GM19239 (cell line): ENCODE measurements at regions not wholly inside any gene's neighbourhood (a gene's known extent, or its start where the extent isn't known, plus 50 kb on each side); places are given as distances from the start of the nearest gene placed in this dataset.

Source experiments
- DNase-seq: peaks from one replicate; pipeline ENCODE4 v3.0.0; 2011; ENCODE audit warnings: low spot score; ENCODE audit not compliant: insufficient read length
- FAIRE-seq: peaks from 2 replicates; lab custom pipeline; 2011; peaks lifted over from hg19 to GRCh38; lab: Jason Lieb, UNC

DNA sequence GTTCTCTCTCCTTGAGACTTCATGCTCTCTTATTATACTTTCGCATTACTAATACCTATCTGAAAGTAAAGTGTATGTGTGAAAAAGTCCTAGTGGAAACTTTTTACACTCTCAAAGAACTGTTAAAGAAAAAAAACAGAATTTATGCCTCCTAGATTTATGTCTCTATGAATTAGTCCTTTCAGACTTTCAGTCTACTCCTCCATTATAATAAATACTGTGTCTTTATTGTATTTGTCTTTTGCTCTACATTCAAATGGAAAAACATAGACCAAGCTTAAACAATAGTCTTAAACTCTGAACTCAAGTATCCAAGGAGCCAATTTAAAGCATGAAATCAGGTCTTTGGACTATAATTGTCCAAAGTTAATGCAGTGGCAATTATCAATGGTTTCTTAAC, 1449.0 kb downstream of the PLA2G4A start:
- no peak for DNase-seq
- FAIRE-seq = no peak

DNA sequence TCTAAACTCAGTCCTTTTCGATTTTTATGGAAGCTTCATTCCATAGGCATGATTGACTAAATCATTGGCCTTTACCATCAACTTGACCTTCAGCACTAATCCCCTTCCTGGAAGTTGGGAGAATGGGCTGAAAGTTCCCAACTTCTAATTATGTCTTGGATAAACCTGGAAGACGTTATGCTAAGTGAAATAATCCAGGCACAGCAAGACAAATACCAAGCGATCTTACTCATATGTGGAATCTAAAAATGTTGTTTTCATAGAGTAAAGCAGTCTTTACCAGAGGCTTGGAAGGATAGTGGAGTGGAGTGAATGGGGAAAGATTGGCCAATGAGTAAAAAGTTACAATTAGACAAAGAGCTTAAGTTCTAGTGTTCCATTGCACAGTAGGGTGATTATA, 1453.2 kb downstream of the PLA2G4A start:
- no peak for FAIRE-seq
- DNase-seq = no peak

DNA sequence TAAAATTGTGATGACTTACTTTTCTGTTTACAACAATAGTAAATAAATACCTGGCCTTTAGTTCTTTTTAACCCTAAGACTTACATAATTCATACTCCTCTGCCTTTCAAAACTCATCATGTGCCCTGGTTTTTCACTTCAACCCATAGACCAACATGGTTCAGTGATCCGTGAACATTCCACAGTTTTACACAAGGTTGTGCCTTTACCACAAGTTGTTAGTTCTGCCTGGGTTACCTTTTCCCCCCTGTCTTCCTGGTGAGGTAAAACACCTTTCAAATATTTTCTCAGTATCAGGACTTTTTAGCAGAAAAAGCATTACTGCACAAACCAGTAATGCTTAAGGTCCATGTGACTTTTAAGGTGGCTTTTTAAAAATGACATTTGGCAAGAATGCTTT, 1466.4 kb downstream of the PLA2G4A start:
- FAIRE-seq (no peak), DNase-seq (no peak)

DNA sequence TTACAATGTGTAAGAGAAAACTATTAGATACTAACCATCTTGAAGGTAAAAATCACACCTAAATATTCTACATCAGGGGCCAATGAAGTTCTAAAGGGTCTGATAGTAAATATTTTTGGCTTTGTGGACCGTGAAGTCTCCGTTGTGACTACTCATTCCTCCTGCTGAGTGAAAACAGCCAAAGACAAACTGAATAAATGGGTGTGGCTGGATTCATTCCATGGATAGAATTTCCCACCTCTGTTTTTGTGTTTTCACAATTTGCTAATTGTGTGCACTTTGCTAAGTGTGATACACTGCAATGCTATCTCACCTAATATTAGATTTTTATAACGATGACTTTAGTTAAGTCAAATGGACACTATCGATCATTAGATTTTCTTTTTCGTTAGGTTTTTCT, 1474.0 kb downstream of the PLA2G4A start:
- DNase-seq (no peak), FAIRE-seq (no peak)

DNA sequence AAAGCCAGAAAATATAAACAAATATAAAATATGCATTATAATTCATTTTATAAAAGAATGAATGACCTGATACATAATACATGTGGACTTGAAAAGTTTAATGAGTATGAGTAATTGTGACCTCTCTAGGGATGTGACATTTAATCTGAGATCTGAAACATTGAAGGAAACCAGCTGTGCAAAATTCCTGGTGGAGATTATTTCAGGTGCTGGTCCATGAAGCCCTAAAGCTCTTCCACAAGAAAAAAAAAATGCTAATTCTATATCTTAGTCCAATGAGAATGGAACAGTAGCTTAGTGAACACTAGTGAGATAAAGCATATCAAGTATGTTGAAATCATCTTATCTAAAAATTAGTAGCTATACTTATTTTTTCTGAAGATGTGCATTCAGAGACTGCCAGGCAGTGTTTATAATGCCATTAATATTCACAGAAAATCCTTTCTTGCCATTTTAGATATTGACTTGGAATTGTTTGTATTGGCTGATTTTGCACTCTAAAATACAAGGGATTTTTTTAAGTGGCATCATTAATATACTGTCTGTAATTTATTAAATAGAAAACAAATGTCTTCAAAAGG, 1485.9 kb downstream of the PLA2G4A start:
- DNase-seq = no peak
- FAIRE-seq = no peak

DNA sequence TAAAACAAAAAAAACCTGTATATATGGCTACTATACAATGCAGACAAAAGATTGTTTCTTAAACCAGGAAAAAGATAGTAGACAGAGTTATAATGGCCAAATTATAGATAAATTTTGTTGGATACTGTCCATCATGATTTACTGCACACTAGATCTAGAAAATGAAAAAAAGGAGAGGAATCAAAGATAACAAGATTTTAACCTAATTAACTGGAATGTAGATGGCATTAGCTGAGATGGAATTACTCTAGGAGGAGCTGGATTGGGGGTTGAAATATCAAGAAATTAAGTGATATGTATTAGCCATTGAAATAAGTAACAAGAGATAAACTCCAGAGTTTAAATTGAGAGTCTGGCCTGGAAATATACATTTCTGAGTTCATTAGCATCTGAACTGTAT, 1489.1 kb downstream of the PLA2G4A start:
- DNase-seq (no peak), FAIRE-seq (no peak)

DNA sequence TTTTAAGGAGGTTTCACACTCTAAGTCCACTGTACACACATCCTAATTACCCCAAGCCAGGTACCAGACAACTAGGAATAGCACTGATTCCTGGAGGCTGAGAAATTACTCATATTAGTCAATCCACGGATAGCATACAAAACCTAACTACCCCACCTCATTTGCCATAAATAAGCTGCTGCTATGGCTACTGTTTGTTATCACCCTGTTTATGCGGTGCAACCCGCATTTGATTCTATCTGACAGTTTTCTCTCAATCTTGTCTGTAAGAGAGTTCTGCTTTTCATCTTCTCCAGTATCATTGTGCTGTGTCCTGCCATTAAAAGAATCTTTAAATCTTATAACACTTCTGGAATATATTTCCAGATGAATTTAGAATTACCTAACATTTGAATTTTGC, 1496.5 kb downstream of the PLA2G4A start:
- FAIRE-seq (no peak), DNase-seq (no peak)

DNA sequence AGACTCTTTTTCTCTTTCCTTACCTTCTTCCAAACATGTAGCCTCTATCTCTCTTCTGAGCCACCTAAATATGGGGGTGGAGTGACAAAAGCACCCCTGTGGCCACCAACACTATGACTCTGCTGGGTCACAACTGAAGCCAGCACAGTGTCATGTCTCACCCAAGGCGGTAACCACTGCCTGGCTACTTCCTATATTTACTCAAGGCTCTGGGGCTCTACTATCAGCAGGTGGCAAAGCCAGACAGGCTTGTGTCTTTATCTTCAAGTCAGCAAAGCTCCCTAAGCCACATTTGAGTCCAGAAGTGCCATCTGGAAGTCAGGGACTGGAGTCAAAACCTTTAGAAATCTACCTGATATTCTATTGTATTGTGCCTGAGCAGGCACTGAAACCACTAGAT, 1515.2 kb downstream of the PLA2G4A start:
- no peak for DNase-seq
- FAIRE-seq = no peak

DNA sequence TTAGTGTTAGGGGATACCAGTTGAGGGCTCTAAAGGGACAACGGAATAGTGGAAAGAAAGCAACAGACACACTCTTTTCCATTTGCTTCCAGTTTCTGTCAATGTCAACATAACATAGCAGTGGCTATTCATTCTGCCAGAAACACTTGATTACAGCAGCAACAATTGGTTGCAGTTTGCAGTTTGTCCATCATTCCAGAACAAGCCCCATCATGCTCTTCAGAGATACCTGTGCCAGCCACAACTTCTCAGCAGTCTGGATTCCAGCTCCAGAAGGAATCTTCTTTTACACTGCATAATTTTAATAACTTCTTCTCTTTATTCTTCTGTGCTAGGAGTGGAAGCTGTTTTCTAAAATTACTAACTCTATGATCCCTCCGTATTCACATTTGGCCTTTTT, 1521.4 kb downstream of the PLA2G4A start:
- FAIRE-seq = no peak

DNA sequence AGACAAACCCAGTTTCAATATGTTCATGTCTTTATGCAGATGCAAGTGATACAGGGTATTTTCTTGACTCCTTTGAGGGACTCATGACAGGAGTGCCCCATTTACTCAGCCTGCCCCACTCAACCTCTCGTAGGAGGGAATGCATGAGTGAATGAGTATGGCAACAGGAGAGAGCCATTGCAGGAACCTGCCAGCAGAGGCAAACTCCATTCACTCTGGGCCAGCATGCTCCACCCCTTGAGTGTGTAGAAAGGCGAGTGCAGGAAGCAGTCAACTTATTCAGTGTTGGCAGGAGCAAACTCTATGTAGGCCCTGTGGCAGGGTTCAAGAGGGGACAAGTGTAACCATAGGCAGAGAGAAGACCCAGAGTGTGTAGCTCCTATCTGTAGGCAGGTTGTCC, 1526.3 kb downstream of the PLA2G4A start:
- no peak for FAIRE-seq
- DNase-seq = no peak

More for the DNA sequence above, 1521.4 kb downstream of the PLA2G4A start:
- no peak for DNase-seq

DNA sequence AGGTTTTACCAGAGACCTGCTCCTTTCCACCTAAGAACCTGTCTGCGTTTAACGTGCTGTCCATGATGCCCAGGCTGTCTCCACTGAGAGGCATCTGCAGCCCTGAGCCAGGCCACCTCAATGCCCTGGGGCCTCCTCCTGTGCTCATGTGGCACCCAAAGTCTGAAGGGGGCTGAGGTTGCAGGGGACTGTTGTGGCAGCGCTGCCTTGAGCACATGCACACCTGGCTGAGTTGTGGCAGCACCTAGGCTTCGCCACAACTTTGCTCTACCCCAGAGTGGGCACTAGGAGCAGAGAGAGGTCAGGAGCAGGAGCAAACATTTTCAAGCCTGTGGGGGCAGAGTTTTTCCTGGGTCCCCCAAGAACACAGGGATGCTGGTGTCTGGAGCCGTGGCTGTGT, 1527.1 kb downstream of the PLA2G4A start:
- FAIRE-seq (no peak), DNase-seq (no peak)

DNA sequence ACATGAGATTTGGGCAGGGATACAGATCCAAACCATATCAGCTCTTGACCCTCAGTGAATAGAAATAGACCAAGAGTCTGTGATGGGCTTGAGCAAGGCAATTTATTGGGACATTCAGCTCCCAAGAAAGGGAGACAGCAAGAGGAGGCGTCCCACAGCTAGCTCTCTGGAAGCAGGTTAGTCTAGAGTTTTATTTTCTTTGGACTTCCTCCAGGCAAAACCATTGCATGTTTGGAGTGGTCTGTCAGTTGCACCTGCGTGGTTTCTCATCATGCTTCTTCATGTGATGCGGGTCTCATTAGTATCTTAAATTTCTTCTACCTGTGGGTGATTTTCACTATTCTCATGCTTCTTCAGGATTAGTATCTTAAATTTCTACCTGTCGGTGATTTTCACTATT, 1530.6 kb downstream of the PLA2G4A start:
- no peak for FAIRE-seq
- no peak for DNase-seq

DNA sequence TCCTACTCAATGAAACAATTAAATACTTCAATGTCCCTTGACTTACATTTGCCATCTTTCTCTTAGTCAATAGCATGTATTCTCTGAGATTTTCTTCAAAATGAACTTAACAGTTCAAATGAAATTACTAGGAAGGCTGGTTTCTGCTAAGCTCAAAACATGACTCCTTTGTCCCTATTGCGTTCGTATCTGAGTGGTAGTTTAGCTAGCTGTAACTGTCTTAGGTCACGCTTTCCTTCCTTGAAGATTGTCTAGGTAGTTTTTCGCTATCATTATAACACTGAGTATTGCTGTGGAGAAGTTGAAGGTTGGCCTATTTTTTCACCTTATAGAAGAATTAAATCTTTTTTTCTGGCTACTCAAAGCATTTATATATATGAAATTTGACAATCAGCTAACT, 1535.2 kb downstream of the PLA2G4A start:
- DNase-seq (no peak), FAIRE-seq (no peak)

DNA sequence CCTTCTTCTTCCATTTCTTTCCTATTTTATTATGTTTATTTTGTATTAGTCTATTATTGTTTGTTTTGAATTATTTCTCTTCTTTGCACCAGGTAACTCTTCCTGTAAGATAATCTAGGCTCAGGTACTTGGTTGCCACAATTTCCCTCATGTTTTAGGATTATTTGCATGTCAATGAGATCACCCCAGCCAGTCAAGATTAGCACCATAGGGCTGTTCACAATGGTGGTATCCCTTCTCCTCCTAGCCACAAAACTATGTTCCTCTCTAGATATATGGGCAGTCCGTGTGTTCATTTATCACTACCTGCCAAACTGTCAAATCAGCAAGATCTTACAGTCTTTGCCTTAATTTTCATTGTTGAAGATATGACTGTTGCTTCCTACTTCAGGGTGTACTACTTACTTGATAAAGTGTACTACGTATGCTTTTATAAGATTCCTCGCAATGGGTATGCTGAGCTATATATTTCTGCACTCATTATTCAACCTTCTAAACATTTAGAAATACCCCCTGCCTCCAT, 1536.2 kb downstream of the PLA2G4A start:
- FAIRE-seq (no peak), DNase-seq (no peak)

DNA sequence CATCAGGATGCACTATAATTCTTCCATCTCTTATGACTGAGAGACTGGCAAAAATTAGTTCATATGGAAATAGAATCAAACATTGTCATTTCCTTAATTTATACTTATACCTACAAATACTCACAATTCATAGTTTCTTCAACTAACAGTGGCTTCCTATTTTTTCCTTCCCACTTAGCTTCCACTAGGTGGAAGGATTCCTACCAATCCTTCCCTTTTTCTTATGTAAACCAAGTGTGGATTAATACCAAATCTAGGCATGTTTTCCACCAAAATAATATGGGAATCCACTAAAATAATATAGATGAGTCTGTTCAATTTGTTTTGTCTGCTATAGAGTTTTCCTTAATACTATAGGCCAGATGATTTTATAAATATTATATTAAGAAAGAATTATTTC, 1537.1 kb downstream of the PLA2G4A start:
- FAIRE-seq = no peak
- no peak for DNase-seq

DNA sequence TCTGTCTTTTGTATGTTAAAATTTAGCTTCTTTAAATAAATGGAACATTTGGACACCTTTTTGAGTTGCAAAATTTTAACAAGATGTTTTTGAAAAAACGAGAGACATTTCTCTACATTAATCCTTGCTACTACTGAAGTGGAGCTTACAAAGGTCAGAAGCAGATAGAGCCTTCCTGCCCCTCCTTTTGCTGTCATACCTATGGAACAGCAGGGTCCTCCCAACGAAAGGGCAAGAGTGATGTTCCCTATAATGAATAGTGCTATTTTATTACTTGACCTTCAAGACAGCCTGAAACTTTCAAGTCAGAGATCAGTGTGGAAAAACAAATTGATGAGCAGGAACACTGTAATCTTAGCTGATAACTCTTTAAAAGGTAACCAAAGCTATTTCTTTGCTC, 1538.9 kb downstream of the PLA2G4A start:
- no peak for DNase-seq
- no peak for FAIRE-seq

DNA sequence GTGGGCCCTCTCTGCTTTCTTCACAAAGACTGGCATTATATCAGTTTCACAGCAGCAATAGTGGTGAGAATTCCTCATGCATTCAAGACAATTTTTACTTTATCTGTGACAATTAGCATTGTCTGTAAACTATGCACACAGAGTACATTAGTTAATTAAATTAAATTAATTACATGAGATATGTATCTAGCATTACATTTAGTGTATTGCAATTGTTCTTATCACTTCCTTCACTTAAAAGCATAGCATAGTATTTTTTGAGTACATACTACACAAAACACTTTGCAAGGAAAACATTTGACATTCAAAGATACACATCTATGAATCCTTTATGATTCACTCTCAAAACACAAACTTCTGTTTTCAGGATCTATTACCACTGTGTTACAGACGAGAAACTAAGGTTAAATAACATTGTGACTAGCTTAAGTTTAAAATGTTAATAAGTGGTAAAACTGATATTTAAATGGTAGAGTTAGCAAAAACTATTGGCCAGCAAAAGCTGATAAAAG, 1542.6 kb downstream of the PLA2G4A start:
- no peak for DNase-seq
- no peak for FAIRE-seq

DNA sequence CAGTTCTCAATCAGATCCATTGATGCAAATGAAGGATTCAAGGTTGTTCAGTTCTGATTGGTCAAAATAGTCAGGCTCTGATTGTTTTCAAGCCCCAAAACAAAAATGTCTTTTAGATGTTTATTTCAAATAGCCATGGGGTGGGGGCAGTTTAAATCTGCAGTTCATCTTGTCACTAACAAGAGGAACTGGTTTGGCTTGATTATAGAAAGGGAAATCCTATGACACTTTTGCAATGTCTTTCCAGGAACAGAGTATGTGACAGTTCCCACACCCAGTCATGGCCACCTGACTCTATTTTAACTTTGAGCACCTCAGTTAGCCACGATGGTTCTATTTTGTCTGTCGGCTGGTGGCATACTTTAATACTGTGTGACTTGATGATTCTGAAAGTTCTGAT, 1544.1 kb downstream of the PLA2G4A start:
- FAIRE-seq (no peak), DNase-seq (no peak)

DNA sequence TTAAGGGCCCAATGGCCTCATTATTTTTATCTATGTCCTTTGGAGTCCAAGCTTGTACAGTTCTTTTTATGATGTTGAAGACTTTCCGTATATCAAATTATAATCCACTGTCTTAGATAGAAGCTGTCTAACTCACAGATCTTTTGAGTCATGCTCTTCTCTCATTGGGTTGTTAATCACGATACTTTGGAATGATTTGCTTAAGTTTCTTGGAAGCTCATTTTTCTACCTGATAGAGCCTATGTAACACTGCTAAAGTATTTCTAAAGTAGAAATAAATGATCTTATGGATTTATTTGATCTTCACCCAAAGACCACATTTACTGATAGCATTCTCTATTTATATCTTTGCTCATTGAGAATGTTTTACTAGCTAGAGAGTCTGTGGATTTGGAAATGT, 1554.1 kb downstream of the PLA2G4A start:
- DNase-seq (no peak), FAIRE-seq (no peak)

DNA sequence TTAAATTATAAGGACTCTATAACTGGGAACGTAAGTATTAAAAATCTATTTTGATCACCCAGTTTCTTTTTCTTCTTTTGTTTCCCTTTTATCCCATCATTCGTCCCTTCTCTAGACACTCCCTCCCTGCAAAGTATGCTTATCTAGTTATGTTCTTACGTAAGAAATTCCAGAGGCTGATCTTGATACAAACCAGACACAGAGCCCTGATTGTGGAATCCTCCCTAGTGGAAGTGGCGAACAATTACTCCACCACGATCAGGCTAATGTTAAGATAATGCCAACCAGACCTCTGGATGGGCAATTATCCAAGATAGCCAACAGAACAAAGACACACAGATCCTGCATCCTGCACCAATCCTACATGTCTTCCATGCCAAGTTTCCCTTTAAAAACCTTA, 1557.4 kb downstream of the PLA2G4A start:
- DNase-seq (no peak), FAIRE-seq (no peak)

DNA sequence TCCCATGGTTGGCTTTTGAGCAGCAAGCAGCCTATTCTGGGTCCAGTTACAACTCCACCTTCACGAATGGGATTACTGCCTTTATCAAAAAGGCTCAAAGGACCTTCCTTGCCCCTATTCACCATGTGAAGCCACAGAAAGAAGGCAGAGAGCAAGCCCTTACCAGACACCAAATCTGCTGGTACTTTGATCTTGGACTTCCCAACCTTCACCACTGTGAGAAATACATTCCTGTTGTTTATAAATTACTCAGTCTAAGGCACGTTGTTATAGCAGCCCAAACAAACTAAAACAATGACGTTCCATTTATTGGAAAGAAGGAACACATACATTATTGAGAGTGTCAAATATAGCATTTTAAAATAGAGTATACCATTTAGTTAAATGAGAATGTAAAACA, 1557.9 kb downstream of the PLA2G4A start:
- FAIRE-seq (no peak), DNase-seq (no peak)

DNA sequence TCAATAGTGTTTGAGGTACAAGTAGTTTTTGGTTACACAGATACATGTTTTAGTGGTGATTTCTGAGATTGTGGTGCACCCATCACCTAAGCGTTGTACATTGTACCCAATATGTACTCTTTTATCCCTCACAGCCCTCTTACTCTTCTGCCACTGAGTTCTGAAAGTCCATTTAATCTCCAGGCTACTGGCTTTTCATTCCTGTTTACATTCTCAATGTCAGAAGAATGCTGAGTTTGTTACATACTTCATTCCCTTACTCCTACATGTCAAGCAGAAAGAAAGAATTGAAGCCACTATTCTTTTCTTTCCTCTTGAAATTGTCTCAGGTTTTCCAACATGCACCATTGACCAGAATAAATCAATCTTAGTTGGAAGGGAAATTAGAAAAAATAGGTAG, 1565.9 kb downstream of the PLA2G4A start:
- no peak for DNase-seq
- FAIRE-seq = no peak

DNA sequence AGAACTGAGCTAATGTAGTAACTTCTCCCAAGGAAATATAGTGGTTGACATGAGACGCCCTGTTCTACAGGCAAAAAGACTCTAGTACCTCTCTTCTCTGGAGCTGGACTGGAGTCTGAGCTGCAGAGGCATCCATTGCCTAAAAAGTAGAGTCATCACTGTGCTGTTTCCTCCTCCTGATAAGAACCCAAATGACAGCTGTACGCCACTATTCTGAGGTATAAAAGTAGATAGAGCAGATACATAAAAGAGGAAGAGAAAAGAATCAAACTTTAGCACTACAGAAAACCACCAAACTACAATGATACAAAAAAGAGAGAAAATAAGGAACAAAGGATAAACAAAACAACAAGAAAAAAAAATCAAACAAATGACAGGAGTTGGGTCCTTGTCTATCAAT, 1568.8 kb downstream of the PLA2G4A start:
- no peak for FAIRE-seq
- no peak for DNase-seq
